ENCODE measurements at regions not wholly inside any gene's neighbourhood (a gene's known extent, or its start where the extent isn't known, plus 50 kb on each side); places are given as distances from the start of the nearest gene placed in this dataset.

- TF ChIP-seq CTCF (conservative IDR thresholded peaks at IDR 0.05; ENCODE audit: low read length) (no peak), EZH2phosphoT487 (IDR thresholded peaks at IDR 0.05; ENCODE audit: borderline replicate concordance, low read depth, low read length) (no peak)
These were observed 270.9 kb downstream of the FAM181B start for GRCh38 chr11:82462608-82463242.
